IMR-90 (cell line): ENCODE measurements at regions not wholly inside any gene's neighbourhood (a gene's known extent, or its start where the extent isn't known, plus 50 kb on each side); places are given as distances from the start of the nearest gene placed in this dataset.

ENCODE experiments used
- CTCF ChIP-seq: conservative IDR thresholded peaks from 2 replicates; pipeline ENCODE4 v1.5.1; 2012; ENCODE audit warnings: mild to moderate bottlenecking, low read depth, low read length, improper control_type of control experiment
- MAFK ChIP-seq: IDR thresholded peaks from 2 replicates; pipeline ENCODE4 v1.6.1; 2012; ENCODE audit warnings: low read depth, low read length, improper control_type of control experiment
- MXI1 ChIP-seq: IDR thresholded peaks from 2 replicates; pipeline ENCODE4 v1.6.1; 2012; ENCODE audit warnings: low read depth, mild to moderate bottlenecking, low read length, moderate library complexity, borderline replicate concordance
- POLR2A ChIP-seq: IDR thresholded peaks from 2 replicates; pipeline ENCODE4 v1.6.1; 2012; ENCODE audit warnings: mild to moderate bottlenecking, low read depth, low read length

GRCh38 chr7:80070391-80070790 is 64.2 kb upstream of the GNAI1 start:
- TF ChIP-seq MAFK, result no peak
- no peak for TF ChIP-seq POLR2A
- no peak for TF ChIP-seq CTCF
- TF ChIP-seq MXI1, result no peak
